GM18870 (cell line): ENCODE measurements at regions not wholly inside any gene's neighbourhood (a gene's known extent, or its start where the extent isn't known, plus 50 kb on each side); places are given as distances from the start of the nearest gene placed in this dataset.

Experiments
- ATAC-seq: cut with Tn5 transposase; IDR thresholded peaks from one replicate; pipeline ENCODE4 v1.9.1; 2021; ENCODE audit warnings: moderate library complexity; ENCODE audit not compliant: unreplicated experiment

- ATAC-seq, result no peak
Measured at GRCh38 chr13:79090552-79091124, 315.4 kb downstream of the RBM26 start.

- ATAC-seq, result no peak
Measured at GRCh38 chr13:79084802-79085424, 321.1 kb downstream of the RBM26 start.

- ATAC-seq, result no peak
Measured at GRCh38 chr13:79081942-79082341, 324.1 kb downstream of the RBM26 start.

GRCh38 chr13:79079351-79079839, 326.7 kb downstream of the RBM26 start:
- ATAC-seq, result no peak

GRCh38 chr13:79075703-79076102, 330.4 kb downstream of the RBM26 start:
- ATAC-seq, result no peak

- ATAC-seq, result peak; percentile 68
Measured at GRCh38 chr13:79070343-79070974, 335.6 kb downstream of the RBM26 start.

GRCh38 chr13:79062291-79062690, 343.8 kb downstream of the RBM26 start:
- ATAC-seq, result no peak

GRCh38 chr13:79060216-79060615, 345.8 kb downstream of the RBM26 start:
- no peak for ATAC-seq

- ATAC-seq, result no peak
Measured at GRCh38 chr13:79056706-79057105, 349.3 kb downstream of the RBM26 start.

- no peak for ATAC-seq
Measured at GRCh38 chr13:79051472-79051871, 354.6 kb downstream of the RBM26 start.

GRCh38 chr13:79044415-79044814, 361.6 kb downstream of the RBM26 start:
- no peak for ATAC-seq

- ATAC-seq, result no peak
Measured at GRCh38 chr13:79043208-79043607, 362.8 kb downstream of the RBM26 start.

GRCh38 chr13:79037197-79037596, 368.9 kb downstream of the RBM26 start:
- no peak for ATAC-seq

- no peak for ATAC-seq
Measured at GRCh38 chr13:79034341-79034740, 371.7 kb downstream of the RBM26 start.

- no peak for ATAC-seq
Measured at GRCh38 chr13:79030513-79030912, 371.6 kb upstream of the OBI1 start.

- no peak for ATAC-seq
Measured at GRCh38 chr13:79018166-79018565, 359.2 kb upstream of the OBI1 start.

- ATAC-seq, result peak; percentile 56
Measured at GRCh38 chr13:79011179-79011578, 352.2 kb upstream of the OBI1 start.

- ATAC-seq, result no peak
Measured at GRCh38 chr13:79003989-79004898, 345.3 kb upstream of the OBI1 start.

GRCh38 chr13:78999494-78999893, 340.5 kb upstream of the OBI1 start:
- no peak for ATAC-seq

- no peak for ATAC-seq
Measured at GRCh38 chr13:78998630-78999315, 339.8 kb upstream of the OBI1 start.
